Parathyroid adenoma (tissue), 2 donors: ENCODE measurements at regions not wholly inside any gene's neighbourhood (a gene's known extent, or its start where the extent isn't known, plus 50 kb on each side); places are given as distances from the start of the nearest gene placed in this dataset.
"Not testable (repeated sequence)": the region's sequence is repeated elsewhere in the genome, so short reads cannot be mapped to it uniquely, and the experiment has no call there.

Experiments
- H2AFZ ChIP-seq: fragments of 300-600 bp; sonication (generic); one replicate; pipeline ENCODE4 v1.7.0; 2017; ENCODE audit warnings: antibody characterized with exemption, mild to moderate bottlenecking
- H3K27ac ChIP-seq: fragments of 300-600 bp; sonication (generic); one replicate; pipeline ENCODE4 v1.7.0; 2017
- H3K27me3 ChIP-seq: fragments of 300-600 bp; sonication (generic); one replicate; pipeline ENCODE4 v1.7.0; 2017; ENCODE audit warnings: low read length; ENCODE audit not compliant: control insufficient read depth, insufficient read depth
- H3K36me3 ChIP-seq: fragments of 300-600 bp; sonication (generic); one replicate; pipeline ENCODE4 v1.7.0; 2017; ENCODE audit warnings: low read length; ENCODE audit not compliant: control insufficient read depth, insufficient read depth
- H3K4me1 ChIP-seq: fragments of 300-600 bp; sonication (generic); one replicate; pipeline ENCODE4 v1.7.0; 2017; ENCODE audit warnings: control low read depth
- H3K4me2 ChIP-seq: fragments of 300-600 bp; sonication (generic); one replicate; pipeline ENCODE4 v1.7.0; 2017; ENCODE audit warnings: low read length
- H3K4me3 ChIP-seq: fragments of 300-600 bp; sonication (generic); one replicate; pipeline ENCODE4 v1.7.0; 2017; ENCODE audit warnings: low read depth, low read length
- H3K79me2 ChIP-seq: fragments of 300-600 bp; sonication (generic); one replicate; pipeline ENCODE4 v1.7.0; 2017; ENCODE audit warnings: control low read depth
- H3K9ac ChIP-seq: fragments of 300-600 bp; sonication (generic); one replicate; pipeline ENCODE4 v1.7.0; 2017; ENCODE audit warnings: mild to moderate bottlenecking
- H3K9me3 ChIP-seq: fragments of 300-600 bp; sonication (generic); one replicate; pipeline ENCODE4 v1.7.0; 2017; ENCODE audit warnings: low read length; ENCODE audit not compliant: control insufficient read depth
- TF ChIP-seq, protein P1 (sequence below): fragments of 300-600 bp; sonication (generic); IDR thresholded peaks from one replicate; pipeline ENCODE4 v1.7.0; 2017; ENCODE audit warnings: antibody characterized with exemption, mild to moderate bottlenecking
- donor health status: primary hyperparathyroidism.

- TF ChIP-seq, protein P1, sequence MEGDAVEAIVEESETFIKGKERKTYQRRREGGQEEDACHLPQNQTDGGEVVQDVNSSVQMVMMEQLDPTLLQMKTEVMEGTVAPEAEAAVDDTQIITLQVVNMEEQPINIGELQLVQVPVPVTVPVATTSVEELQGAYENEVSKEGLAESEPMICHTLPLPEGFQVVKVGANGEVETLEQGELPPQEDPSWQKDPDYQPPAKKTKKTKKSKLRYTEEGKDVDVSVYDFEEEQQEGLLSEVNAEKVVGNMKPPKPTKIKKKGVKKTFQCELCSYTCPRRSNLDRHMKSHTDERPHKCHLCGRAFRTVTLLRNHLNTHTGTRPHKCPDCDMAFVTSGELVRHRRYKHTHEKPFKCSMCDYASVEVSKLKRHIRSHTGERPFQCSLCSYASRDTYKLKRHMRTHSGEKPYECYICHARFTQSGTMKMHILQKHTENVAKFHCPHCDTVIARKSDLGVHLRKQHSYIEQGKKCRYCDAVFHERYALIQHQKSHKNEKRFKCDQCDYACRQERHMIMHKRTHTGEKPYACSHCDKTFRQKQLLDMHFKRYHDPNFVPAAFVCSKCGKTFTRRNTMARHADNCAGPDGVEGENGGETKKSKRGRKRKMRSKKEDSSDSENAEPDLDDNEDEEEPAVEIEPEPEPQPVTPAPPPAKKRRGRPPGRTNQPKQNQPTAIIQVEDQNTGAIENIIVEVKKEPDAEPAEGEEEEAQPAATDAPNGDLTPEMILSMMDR = no peak
Measured at GRCh38 chr5:1732238-1732941, 67.2 kb downstream of the MRPL36 start.

GRCh38 chr5:1731855-1732237 is 67.8 kb downstream of the MRPL36 start:
- H3K27ac ChIP-seq, H3K9ac ChIP-seq, H3K36me3 ChIP-seq, H2AFZ ChIP-seq, H3K27me3 ChIP-seq, H3K4me1 ChIP-seq, H3K79me2 ChIP-seq, H3K9me3 ChIP-seq, H3K4me3 ChIP-seq, H3K4me2 ChIP-seq: not testable (repeated sequence)

More at GRCh38 chr5:1732238-1732941, 67.2 kb downstream of the MRPL36 start:
- no peak overlapping the region for H3K27ac ChIP-seq
- no peak overlapping the region for H3K9ac ChIP-seq
- no peaks in the 10 kb centered on the region for H3K9me3 ChIP-seq
- H3K36me3 ChIP-seq = no peaks in the 10 kb centered on the region
- no peak overlapping the region for H3K4me2 ChIP-seq
- no peaks in the 10 kb centered on the region for H3K27me3 ChIP-seq
- no peak overlapping the region for H2AFZ ChIP-seq
- H3K4me1 ChIP-seq = no peaks in the 10 kb centered on the region
- no peaks in the 10 kb centered on the region for H3K79me2 ChIP-seq
- H3K4me3 ChIP-seq = no peak overlapping the region

- H3K36me3 ChIP-seq = no peaks in the 10 kb centered on the region
- TF ChIP-seq, protein P1 = no peak
- no peak overlapping the region for H3K4me3 ChIP-seq
- no peak overlapping the region for H3K4me2 ChIP-seq
- H3K27me3 ChIP-seq = no peaks in the 10 kb centered on the region
- no peak overlapping the region for H3K9ac ChIP-seq
- H3K79me2 ChIP-seq = no peaks in the 10 kb centered on the region
- no peaks in the 10 kb centered on the region for H3K4me1 ChIP-seq
- H2AFZ ChIP-seq = no peak overlapping the region
- H3K9me3 ChIP-seq = no peaks in the 10 kb centered on the region
- H3K27ac ChIP-seq = no peak overlapping the region
Measured at GRCh38 chr5:1731091-1731639, 68.5 kb downstream of the MRPL36 start.

DNA sequence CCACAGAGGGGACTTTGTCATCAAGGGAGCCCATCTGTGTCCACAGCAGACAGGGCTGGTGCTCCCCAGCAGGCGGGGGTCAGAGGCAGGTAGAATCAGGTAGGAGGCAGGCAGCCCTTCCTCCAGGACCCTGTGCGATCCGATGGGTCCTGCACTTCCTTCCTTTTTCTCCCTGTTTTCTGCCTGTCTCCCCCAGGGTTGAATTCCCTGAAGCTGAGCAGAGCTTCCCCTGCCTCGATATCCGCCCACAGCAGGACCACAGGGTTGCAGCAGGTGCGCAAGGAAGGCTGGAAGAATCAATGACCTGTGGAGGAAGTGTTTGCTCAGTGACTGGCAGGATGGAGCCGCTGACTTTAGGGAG is 69.2 kb downstream of the MRPL36 start:
- Histone ChIP-seq H3K9ac (no peak overlapping the region), H3K27me3 (no peaks in the 10 kb centered on the region), H3K4me2 (no peak overlapping the region), H3K27ac (no peak overlapping the region), H3K36me3 (no peaks in the 10 kb centered on the region), H3K9me3 (no peaks in the 10 kb centered on the region), H2AFZ (no peak overlapping the region), H3K4me1 (no peaks in the 10 kb centered on the region), H3K79me2 (no peaks in the 10 kb centered on the region), H3K4me3 (no peak overlapping the region)
- TF ChIP-seq, protein P1 = no peak

GRCh38 chr5:1729641-1730486 is 69.8 kb downstream of the MRPL36 start:
- TF ChIP-seq, protein P1 = no peak
- H3K9me3 ChIP-seq = no peaks in the 10 kb centered on the region
- H3K9ac ChIP-seq = no peak overlapping the region
- no peak overlapping the region for H2AFZ ChIP-seq
- no peaks in the 10 kb centered on the region for H3K27me3 ChIP-seq
- H3K36me3 ChIP-seq = no peaks in the 10 kb centered on the region
- H3K79me2 ChIP-seq = no peaks in the 10 kb centered on the region
- H3K27ac ChIP-seq = no peak overlapping the region
- H3K4me3 ChIP-seq = no peak overlapping the region
- no peak overlapping the region for H3K4me2 ChIP-seq
- no peaks in the 10 kb centered on the region for H3K4me1 ChIP-seq
